ENCODE measurements at regions not wholly inside any gene's neighbourhood (a gene's known extent, or its start where the extent isn't known, plus 50 kb on each side); places are given as distances from the start of the nearest gene placed in this dataset.
A peak's percentile ranks its signal among the peaks of the same experiment; 100 is the strongest.
"Not testable (repeated sequence)": the region's sequence is repeated elsewhere in the genome, so short reads cannot be mapped to it uniquely, and the experiment has no call there.

DNA sequence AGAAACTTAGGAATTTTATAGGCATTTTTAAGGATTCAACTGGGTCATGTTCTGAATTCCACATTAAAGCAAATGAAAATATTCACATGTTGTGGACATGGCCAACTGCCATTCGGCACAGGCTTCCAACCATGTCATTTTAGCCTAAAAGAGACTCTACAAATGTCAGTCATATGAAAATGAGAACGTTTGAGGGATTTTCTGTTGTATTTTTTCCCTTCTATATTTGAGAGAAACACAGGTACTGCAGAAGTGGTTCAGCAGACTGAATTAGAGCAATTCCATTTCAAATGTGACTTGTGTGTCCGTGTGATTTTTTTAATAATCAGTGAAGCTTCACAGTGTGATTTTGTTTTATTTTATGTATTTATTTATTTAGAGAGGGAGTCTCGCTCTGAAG, 124.3 kb downstream of the TP53TG3F start:
- ATAC-seq (ENCODE audit: low FRiP score); DNase-seq (ENCODE audit: low spot score): not testable (repeated sequence)

DNA sequence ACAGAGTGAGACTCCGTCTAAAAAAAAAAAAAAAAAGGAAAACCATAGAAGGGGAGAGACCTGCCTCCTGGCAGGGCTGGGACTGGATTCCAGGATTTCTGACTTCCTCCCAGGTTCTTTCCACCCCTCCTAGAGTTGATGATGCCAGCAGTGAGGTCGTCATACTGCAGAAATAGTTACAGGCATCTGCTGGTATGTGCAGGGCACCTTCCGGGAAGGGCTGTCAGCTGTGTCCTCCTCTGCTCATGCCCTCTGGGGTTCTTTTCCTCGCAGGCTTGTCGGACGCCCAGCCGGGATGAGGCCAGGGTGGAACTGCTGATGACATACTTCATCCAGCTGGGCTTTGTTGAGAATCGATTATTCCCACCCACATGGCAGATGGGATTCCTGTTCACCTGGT, 129.2 kb downstream of the TP53TG3F start:
- ATAC-seq (ENCODE audit: low FRiP score); DNase-seq (ENCODE audit: low spot score): not testable (repeated sequence)

- DNase-seq (ENCODE audit: low spot score); ATAC-seq (ENCODE audit: low FRiP score): not testable (repeated sequence)
Observed at GRCh38 chr16:33593344-33593743, 133.9 kb downstream of the TP53TG3F start.

DNA sequence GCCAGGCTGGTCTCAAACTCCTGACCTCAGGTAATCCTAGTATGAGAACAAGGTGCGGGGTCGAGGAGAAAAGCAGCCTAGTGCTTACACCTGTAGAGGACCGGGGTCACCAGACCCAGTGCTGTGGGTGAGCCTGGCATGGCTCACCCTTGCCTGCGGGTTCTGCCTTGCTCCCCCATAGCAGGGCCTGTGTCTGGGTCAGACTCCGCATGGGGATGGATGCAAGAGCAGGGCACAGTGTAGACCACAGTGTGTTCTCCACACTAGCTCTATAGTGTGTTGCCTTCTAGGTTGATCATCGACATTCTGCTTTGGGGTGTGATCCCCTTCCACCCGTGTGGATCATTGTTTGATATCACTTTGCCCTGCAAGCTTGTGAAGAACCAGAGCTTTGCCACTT, 135.7 kb downstream of the TP53TG3F start:
- ATAC-seq (ENCODE audit: low FRiP score) = peak; percentile 56
- not testable (repeated sequence) for DNase-seq (ENCODE audit: low spot score)

- ATAC-seq (ENCODE audit: low FRiP score); DNase-seq (ENCODE audit: low spot score): not testable (repeated sequence)
Observed at GRCh38 chr16:33601029-33601428, 141.6 kb downstream of the TP53TG3F start.

DNA sequence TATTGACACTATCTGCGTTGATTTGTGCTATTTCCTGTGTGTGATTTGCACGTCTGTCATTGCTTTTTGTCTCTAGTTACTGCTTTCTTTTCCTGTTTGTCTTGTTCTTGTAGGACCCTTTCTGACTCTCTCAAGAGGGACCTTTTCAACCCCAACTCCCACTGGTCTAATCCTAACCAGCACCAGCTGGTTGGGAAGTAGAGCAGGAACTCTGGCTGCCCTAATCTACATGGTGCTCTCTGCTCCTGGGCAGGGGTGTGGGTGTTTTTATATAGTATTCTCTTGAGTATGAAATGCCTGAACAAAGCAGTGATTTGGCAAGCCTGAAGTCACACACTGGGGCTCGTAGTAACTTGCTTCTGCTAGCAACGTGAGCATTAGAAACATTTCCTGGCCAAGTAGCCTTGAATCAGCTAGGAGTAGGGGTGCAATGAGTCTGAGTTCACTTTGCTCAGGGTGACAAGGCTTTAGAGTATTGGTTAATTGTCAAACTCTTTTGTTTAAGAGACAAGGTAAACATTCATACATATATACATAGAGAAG, 164.2 kb downstream of the TP53TG3F start:
- DNase-seq (ENCODE audit: low spot score); ATAC-seq (ENCODE audit: low FRiP score): not testable (repeated sequence)

DNA sequence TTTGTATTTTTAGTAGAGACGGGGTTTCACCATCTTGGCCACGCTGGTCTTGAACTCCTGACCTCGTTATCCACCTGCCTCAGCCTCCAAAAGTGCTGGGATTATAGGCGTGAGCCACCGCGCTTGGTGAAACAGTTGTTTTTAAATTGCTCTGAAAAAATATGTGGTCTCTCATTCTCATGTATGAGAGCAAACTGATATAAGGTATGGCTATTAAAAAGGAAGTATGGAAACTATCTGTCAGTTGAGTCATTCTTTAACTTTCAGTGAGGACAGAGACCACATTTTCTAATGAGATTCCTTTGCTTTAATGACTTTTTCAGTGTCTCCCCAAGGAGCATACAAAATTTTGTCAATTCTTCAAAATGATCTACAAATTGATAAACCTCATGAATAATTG, 169.5 kb downstream of the TP53TG3F start:
- not testable (repeated sequence) for ATAC-seq (ENCODE audit: low FRiP score); DNase-seq (ENCODE audit: low spot score)

GRCh38 chr16:33631713-33632112, 172.3 kb downstream of the TP53TG3F start:
- not testable (repeated sequence) for DNase-seq (ENCODE audit: low spot score); ATAC-seq (ENCODE audit: low FRiP score)

DNA sequence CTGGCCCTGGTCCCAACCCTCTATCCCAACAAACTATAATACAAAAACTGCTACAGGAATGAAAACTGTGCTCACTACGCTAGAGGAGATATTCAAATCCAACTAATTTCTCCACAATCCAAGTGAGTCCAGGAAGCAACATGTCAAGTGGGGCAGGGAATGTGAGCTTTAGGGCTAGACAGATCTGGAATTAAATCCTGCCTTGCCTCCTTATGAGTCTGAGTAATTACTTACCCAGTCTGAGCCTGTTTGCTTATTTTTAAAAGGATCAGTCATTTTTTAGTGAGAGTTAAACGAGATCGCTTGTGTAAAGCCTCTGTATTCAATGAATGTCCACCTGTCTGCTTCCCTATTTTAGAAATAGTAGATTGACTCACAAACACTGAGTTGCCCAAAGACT, 174.6 kb downstream of the TP53TG3F start:
- ATAC-seq (ENCODE audit: low FRiP score); DNase-seq (ENCODE audit: low spot score): not testable (repeated sequence)

- not testable (repeated sequence) for DNase-seq (ENCODE audit: low spot score); ATAC-seq (ENCODE audit: low FRiP score)
Observed at GRCh38 chr16:33636760-33637159, 177.3 kb downstream of the TP53TG3F start.

GRCh38 chr16:33643270-33643669, 183.9 kb downstream of the TP53TG3F start:
- not testable (repeated sequence) for DNase-seq (ENCODE audit: low spot score); ATAC-seq (ENCODE audit: low FRiP score)

DNA sequence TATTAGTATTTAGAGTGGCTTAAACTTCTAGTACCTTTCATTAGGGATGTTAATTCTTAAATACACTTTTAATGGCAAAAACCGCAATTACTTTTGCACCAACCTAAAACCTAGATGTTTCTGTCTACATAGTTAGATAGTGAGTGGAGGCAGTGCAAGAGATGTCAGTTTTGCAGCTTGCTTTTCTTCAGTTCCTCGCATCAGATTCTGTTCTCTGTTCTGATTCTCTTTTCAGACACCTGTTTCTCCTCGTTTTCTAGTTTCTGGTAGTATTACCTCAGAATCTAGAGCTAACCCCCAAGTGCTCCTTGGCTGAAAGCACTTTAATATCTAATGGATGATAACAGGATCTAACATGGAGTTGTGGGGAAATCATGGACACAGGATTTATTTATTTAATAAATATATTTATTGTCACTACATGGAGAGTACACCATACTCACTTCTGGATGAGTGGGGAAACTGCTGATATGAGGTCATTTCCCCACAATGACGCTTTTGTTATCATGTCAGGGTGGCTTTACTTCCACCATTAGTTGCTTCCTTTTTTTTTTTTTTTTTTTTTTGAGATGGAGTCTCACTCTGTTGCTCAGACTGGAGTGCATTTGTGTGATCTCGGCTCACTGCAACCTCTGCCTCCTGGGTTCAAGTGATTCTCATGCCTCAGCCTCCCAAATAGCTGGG, 184.4 kb downstream of the TP53TG3F start:
- DNase-seq (ENCODE audit: low spot score); ATAC-seq (ENCODE audit: low FRiP score): not testable (repeated sequence)

GRCh38 chr16:33646386-33646785, 187.0 kb downstream of the TP53TG3F start:
- not testable (repeated sequence) for ATAC-seq (ENCODE audit: low FRiP score); DNase-seq (ENCODE audit: low spot score)

DNA sequence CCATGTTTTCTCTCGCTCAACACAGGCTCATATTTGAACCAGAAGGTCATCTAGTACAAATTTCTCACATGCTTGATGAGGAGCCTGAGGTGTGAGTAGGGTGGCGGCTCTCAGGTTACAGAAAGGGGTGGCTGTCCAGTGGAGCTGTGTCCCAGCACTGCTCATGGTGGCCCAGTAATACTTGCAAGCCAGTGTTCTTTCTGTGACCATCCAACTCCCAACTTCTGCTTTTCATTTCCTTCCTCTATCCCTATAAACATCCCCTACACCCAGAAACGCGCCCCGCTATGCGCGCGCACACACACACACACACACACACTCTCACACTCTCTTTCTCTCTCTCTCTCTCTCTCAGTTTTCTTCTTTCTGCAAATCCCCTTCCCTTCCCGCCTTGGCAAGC, 196.3 kb downstream of the TP53TG3F start:
- not testable (repeated sequence) for DNase-seq (ENCODE audit: low spot score); ATAC-seq (ENCODE audit: low FRiP score)

DNA sequence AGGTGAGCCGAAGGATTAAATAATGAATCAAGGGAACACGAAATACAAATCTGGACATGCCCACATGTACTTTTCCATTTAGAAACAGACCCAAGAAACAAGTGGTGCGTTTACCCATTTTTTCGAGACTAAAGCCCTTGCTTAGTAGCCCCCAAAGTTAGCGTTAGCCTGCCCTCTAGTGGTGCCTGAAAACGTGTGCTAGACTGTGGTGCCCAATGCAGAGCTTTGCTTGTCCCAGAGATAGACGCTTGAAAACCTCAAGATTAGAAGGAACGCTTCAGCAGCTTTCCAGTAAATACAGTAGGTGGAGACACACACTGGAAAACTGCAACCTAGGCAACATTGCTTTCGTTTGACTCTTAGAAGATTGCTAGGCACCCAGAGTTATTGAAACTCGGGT, 197.0 kb downstream of the TP53TG3F start:
- not testable (repeated sequence) for DNase-seq (ENCODE audit: low spot score)
- peak; percentile 51 for ATAC-seq (ENCODE audit: low FRiP score)

DNA sequence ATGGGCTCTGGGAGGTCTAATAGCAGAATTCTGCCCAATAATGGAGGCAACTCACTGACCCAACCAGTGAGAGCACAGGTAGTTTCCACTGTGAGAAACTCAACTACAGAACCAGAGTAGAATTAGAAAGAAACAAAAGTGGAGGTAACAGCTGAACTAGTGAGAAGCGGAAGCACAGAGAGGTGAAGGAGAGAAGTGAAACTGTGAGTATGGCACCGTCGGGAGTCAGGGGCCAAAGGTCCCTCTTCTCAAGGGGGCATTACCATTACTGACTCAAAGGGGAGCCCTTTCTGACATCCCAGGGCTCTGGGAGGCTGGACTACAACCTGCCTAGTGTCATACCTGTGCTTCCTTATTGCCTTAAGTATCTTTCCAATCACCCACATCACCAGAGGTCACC, 198.3 kb downstream of the TP53TG3F start:
- ATAC-seq (ENCODE audit: low FRiP score); DNase-seq (ENCODE audit: low spot score): not testable (repeated sequence)

DNA sequence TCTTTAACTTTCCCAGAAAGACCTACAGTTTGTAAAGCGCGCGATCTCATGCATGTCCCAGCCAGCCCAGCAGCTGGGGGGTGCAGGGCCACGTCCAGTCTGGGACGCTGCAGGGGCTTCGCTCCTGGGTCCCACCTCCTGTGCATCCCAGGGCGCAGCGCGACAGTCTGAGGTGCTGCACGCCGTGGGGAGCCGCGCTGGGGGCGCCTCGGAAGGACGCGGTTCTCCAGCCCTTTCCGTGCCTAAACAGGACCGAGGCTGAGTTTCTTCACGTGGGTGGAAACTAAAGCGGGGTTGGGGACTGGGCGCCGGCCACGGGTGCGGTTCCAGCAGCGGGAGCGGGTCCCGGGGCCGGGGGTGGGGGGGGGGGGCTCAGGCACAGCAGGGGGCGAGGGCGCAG, 221.4 kb downstream of the TP53TG3F start:
- ATAC-seq (ENCODE audit: low FRiP score); DNase-seq (ENCODE audit: low spot score): not testable (repeated sequence)

DNA sequence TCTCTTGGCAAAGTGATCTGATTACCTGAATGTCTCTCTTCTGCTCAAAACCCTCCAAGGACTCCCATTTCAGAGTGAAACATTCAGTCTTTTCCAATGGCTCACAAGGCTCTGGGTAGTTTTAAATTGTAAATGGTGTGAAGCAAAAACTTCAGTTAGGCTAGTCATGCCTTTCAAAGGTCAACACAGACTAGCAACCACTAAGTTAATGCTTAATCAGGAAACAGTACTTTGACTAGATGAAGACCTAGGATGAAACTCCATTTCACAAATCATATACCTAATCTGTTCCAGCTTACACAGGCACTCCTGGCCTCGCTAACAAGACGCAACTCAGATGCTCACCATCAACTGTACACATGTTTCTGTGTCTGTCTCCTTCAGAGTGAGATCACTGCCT, 240.9 kb downstream of the TP53TG3F start:
- not testable (repeated sequence) for DNase-seq (ENCODE audit: low spot score); ATAC-seq (ENCODE audit: low FRiP score)

GRCh38 chr16:33706845-33707590, 247.6 kb downstream of the TP53TG3F start:
- DNase-seq (ENCODE audit: low spot score); ATAC-seq (ENCODE audit: low FRiP score): not testable (repeated sequence)

DNA sequence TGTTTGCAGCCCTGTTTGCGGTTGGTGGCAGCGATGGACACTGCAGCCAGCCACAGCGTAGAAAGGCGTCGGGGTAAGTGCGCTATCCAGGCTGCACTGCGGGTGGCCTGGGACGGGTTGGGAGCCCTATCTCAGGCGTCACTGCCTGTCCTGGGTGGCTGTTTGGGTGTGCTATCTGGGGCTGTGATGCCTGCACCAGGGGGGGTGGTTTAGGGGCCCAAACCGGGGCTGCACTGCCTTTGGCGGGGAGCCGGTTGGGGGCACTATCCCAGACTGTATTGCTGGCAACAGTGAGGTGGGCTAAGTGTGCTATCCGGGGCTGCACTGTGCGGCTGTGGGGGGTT, 248.2 kb downstream of the TP53TG3F start:
- ATAC-seq (ENCODE audit: low FRiP score) = not testable (repeated sequence)

More for the DNA sequence above, 248.2 kb downstream of the TP53TG3F start:
- not testable (repeated sequence) for DNase-seq (ENCODE audit: low spot score)

Data from omental fat pad (tissue), 1 donor.